IMR-90 (cell line): ENCODE measurements at regions not wholly inside any gene's neighbourhood (a gene's known extent, or its start where the extent isn't known, plus 50 kb on each side); places are given as distances from the start of the nearest gene placed in this dataset.

Experiments
- ATAC-seq: fragments of 200-7000 bp; cut with Tn5 transposase; 2 replicates; pipeline ENCODE4 v1.9.1; 2020; ENCODE audit warnings: low read depth, mild to moderate bottlenecking, moderate library complexity
- BruUV-seq: library from RNA; stranded (reverse); fragments of 400-500 nt; replicated peaks from 2 replicates; lab custom pipeline; 2021; lab: Mats Ljungman, UMichigan
- CTCF ChIA-PET: fragments of 300-600 bp; formaldehyde crosslinking; extraction: SDS; loops from one replicate; lab custom pipeline; 2021; ENCODE audit warnings: antibody characterized with exemption; lab: Yijun Ruan, JAX
- POLR2A ChIA-PET: fragments of 300-600 bp; sonication (Branson Sonifier 250); formaldehyde crosslinking; loops from one replicate; lab custom pipeline; 2022; ENCODE audit warnings: antibody characterized with exemption; ENCODE audit not compliant: unreplicated experiment; lab: Charles Lee
- DNase-seq: peaks from one replicate; pipeline ENCODE4 v3.0.0; 2013
- H2AFZ ChIP-seq: replicated peaks from 2 replicates; pipeline ENCODE3; 2013; ENCODE audit warnings: low read length, mild to moderate bottlenecking; ENCODE audit not compliant: poor library complexity
- H2AK5ac ChIP-seq: 2 replicates; pipeline ENCODE4 v1.6.1; 2013; ENCODE audit warnings: low read depth, low read length, inconsistent platforms
- H2AK9ac ChIP-seq: replicated peaks from 2 replicates; pipeline ENCODE3; 2013; ENCODE audit warnings: mild to moderate bottlenecking, low read depth, low read length, moderate library complexity; ENCODE audit not compliant: poor library complexity
- H2BK120ac ChIP-seq: 2 replicates; pipeline ENCODE4 v1.6.1; 2013; ENCODE audit warnings: low read depth, low read length, inconsistent platforms
- H2BK15ac ChIP-seq: 3 replicates; pipeline ENCODE4 v1.6.1; 2013; ENCODE audit warnings: low read depth, low read length, inconsistent platforms
- H2BK20ac ChIP-seq: 2 replicates; pipeline ENCODE4 v1.6.1; 2013; ENCODE audit warnings: low read depth, mild to moderate bottlenecking, inconsistent platforms, low read length, moderate library complexity
- H2BK5ac ChIP-seq: 2 replicates; pipeline ENCODE4 v1.6.1; 2013; ENCODE audit warnings: mild to moderate bottlenecking, low read depth, low read length, inconsistent platforms; ENCODE audit not compliant: poor library complexity, severe bottlenecking
- H3K14ac ChIP-seq: replicated peaks from 2 replicates; pipeline ENCODE4 v1.6.1; 2013; ENCODE audit warnings: low read depth, low read length, inconsistent platforms
- H3K18ac ChIP-seq: 2 replicates; pipeline ENCODE4 v1.6.1; 2013; ENCODE audit warnings: low read depth, low read length, control low read depth
- H3K23ac ChIP-seq: 2 replicates; pipeline ENCODE4 v1.6.1; 2013; ENCODE audit warnings: low read depth, low read length, inconsistent platforms
- H3K27ac ChIP-seq: 2 replicates; pipeline ENCODE4 v1.5.1; 2013; ENCODE audit warnings: mild to moderate bottlenecking, control low read depth, low read length; ENCODE audit not compliant: insufficient read depth
- H3K27me3 ChIP-seq: 2 replicates; pipeline ENCODE4 v1.6.1; 2013; ENCODE audit warnings: low read length; ENCODE audit not compliant: control insufficient read depth, insufficient read depth
- H3K36me3 ChIP-seq: 2 replicates; pipeline ENCODE4 v1.6.1; 2013; ENCODE audit warnings: low read length, mixed read lengths; ENCODE audit not compliant: control insufficient read depth, insufficient read depth
- H3K4ac ChIP-seq: 2 replicates; pipeline ENCODE4 v1.6.1; 2013; ENCODE audit warnings: low read depth, low read length, inconsistent platforms
- H3K4me1 ChIP-seq: 2 replicates; pipeline ENCODE4 v1.6.1; 2013; ENCODE audit warnings: low read length, mixed read lengths; ENCODE audit not compliant: control insufficient read depth, insufficient read depth
- H3K4me2 ChIP-seq: 2 replicates; pipeline ENCODE4 v1.6.1; 2013; ENCODE audit warnings: low read depth, mild to moderate bottlenecking, control low read depth, low read length, moderate library complexity
- H3K4me3 ChIP-seq: 2 replicates; pipeline ENCODE4 v1.5.1; 2013; ENCODE audit warnings: low read depth, mild to moderate bottlenecking, control low read depth, low read length, moderate library complexity; ENCODE audit not compliant: insufficient read depth
- H3K56ac ChIP-seq: 2 replicates; pipeline ENCODE4 v1.6.1; 2013; ENCODE audit warnings: low read length, inconsistent platforms; ENCODE audit not compliant: insufficient read depth; ENCODE audit errors: extremely low read depth
- H3K79me1 ChIP-seq, 2 experiments: 2 replicates each; pipeline ENCODE4 v1.6.1; 2013; ENCODE audit warnings: low read length in 2 of 2, inconsistent platforms in 1 of 2, low read depth in 1 of 2
- H3K9ac ChIP-seq: 2 replicates; pipeline ENCODE4 v1.6.1; 2013; ENCODE audit warnings: low read depth, low read length, control low read depth
- H3K9me1 ChIP-seq: 2 replicates; pipeline ENCODE4 v1.6.1; 2013; ENCODE audit warnings: low read length, inconsistent platforms; ENCODE audit not compliant: insufficient read depth
- H3K9me3 ChIP-seq: 2 replicates; pipeline ENCODE4 v1.6.1; 2013; ENCODE audit warnings: low read length; ENCODE audit not compliant: control insufficient read depth, insufficient read depth
- H4K20me1 ChIP-seq: 2 replicates; pipeline ENCODE4 v1.6.1; 2013; ENCODE audit warnings: low read length, inconsistent platforms; ENCODE audit not compliant: insufficient read depth
- H4K5ac ChIP-seq: 2 replicates; pipeline ENCODE4 v1.6.1; 2013; ENCODE audit warnings: mild to moderate bottlenecking, low read depth, low read length, control low read depth
- H4K8ac ChIP-seq, 2 experiments: 2 replicates each; pipeline ENCODE4 v1.6.1; 2013; ENCODE audit warnings: low read depth in 2 of 2, low read length in 2 of 2, control low read depth in 1 of 2, inconsistent platforms in 1 of 2
- H4K91ac ChIP-seq: 2 replicates; pipeline ENCODE4 v1.6.1; 2013; ENCODE audit warnings: low read depth, low read length, inconsistent platforms; ENCODE audit not compliant: insufficient read depth
- BHLHE40 ChIP-seq: fragments of 150-350 bp; IDR thresholded peaks from 2 replicates; pipeline ENCODE4 v1.6.1; 2016; ENCODE audit warnings: mild to moderate bottlenecking, low read depth, low read length
- CEBPB ChIP-seq: IDR thresholded peaks from 2 replicates; pipeline ENCODE4 v1.6.1; 2012; ENCODE audit warnings: low read depth, low read length, improper control_type of control experiment
- CHD1 ChIP-seq: IDR thresholded peaks from 2 replicates; pipeline ENCODE4 v1.6.1; 2012; ENCODE audit warnings: low read depth, low read length, improper control_type of control experiment
- FOS ChIP-seq: fragments of 150-350 bp; IDR thresholded peaks from 2 replicates; pipeline ENCODE4 v1.6.1; 2016; ENCODE audit warnings: low read depth, low read length
- MXI1 ChIP-seq: IDR thresholded peaks from 2 replicates; pipeline ENCODE4 v1.6.1; 2012; ENCODE audit warnings: low read depth, mild to moderate bottlenecking, low read length, moderate library complexity, borderline replicate concordance
- RAD21 ChIP-seq: IDR thresholded peaks from 2 replicates; pipeline ENCODE4 v1.6.1; 2012; ENCODE audit warnings: low read length, improper control_type of control experiment
- RCOR1 ChIP-seq: IDR thresholded peaks from 2 replicates; pipeline ENCODE4 v1.6.1; 2012; ENCODE audit warnings: mild to moderate bottlenecking, low read length, improper control_type of control experiment; ENCODE audit not compliant: insufficient replicate concordance
- RFX5 ChIP-seq: IDR thresholded peaks from 2 replicates; pipeline ENCODE4 v1.8.0; 2012; ENCODE audit warnings: low read depth, mild to moderate bottlenecking, low read length, moderate library complexity
- WGBS, 2 experiments: methylation state at CpG; one replicate each; pipeline versions ENCODE4 v1.1.5 to v1.1.7; 2013; ENCODE audit warnings: missing lambda C conversion rate in 2 of 2; ENCODE audit not compliant: insufficient read length in 1 of 2; ENCODE audit errors: extremely low coverage in 2 of 2; 5-methylcytosine and 5-hydroxymethylcytosine counted together
- dilution Hi-C: fragments of 300-500 bp; cut with HindIII; formaldehyde crosslinking; loops from one replicate; pipeline ENCODE4 v1.14.3; 2018; ENCODE audit warnings: low sequenced_read_pairs; ENCODE audit not compliant: unreplicated experiment
- in situ Hi-C: fragments of 300-500 bp; cut with MboI; formaldehyde crosslinking; loops from 3 replicates; pipeline ENCODE4 v1.14.3; 2019; ENCODE audit warnings: low sequenced_read_pairs, inconsistent platforms, mixed read lengths
- intact Hi-C: fragments of 100-400 bp; cut with micrococcal nuclease; formaldehyde crosslinking; loops from 2 replicates; pipeline ENCODE4 v1.10.0; 2022
- TF ChIP-seq, protein P1 (sequence below): fragments of 150-350 bp; IDR thresholded peaks from 2 replicates; pipeline ENCODE4 v1.6.1; 2016; ENCODE audit warnings: low read depth, mild to moderate bottlenecking, low read length, moderate library complexity, borderline replicate concordance
- TF ChIP-seq, protein P2 (sequence below): conservative IDR thresholded peaks from 2 replicates; pipeline ENCODE4 v1.5.1; 2012; ENCODE audit warnings: mild to moderate bottlenecking, low read depth, low read length, improper control_type of control experiment
- TF ChIP-seq, protein P3 (sequence below): fragments of 150-350 bp; IDR thresholded peaks from 2 replicates; pipeline ENCODE4 v1.6.1; 2017; ENCODE audit warnings: mild to moderate bottlenecking, antibody characterized with exemption, low read length, low read depth

DNA sequence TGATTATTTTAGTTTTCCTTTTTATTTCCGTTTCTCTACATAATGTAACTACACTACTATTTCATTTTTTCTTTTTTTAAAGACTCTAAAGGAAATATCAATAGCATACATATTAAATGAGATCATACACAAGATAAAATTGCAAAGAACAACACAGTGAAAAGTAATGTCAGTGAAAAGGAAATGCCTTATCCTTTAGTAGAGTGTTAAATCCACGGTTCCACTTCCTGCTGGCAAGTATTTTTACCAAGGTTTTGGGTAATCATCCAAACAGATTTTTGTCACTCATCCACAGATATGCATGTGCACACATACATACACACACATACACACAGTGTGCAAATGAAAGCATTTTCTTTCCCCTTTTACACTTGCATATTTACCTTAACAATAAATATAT lies 548.9 kb downstream of the PPP4R3C start:
- Histone ChIP-seq H2BK120ac (no peak overlapping the region), H3K56ac (no peak overlapping the region), H3K23ac (no peak overlapping the region), H3K36me3 (no peaks in the 10 kb centered on the region), H2BK5ac (no peak overlapping the region), H4K8ac (no peak overlapping the region), H3K79me1 (no peaks in the 10 kb centered on the region), H3K27me3 (no peaks in the 10 kb centered on the region), H4K5ac (no peak overlapping the region), H2BK20ac (no peak overlapping the region), H2AK5ac (no peak overlapping the region), H3K9ac (no peak overlapping the region), H3K4ac (no peak overlapping the region), H2AFZ (no peak overlapping the region), H2BK15ac (no peak overlapping the region), H3K9me3 (peaks cover 4% of the 10 kb centered on the region; the same call in 1 of the 2 replicates), H3K4me1 (no peaks in the 10 kb centered on the region), H3K4me3 (no peak overlapping the region), H3K14ac (no peak overlapping the region), H4K91ac (no peak overlapping the region), H3K4me2 (no peak overlapping the region), H3K18ac (no peak overlapping the region), H3K9me1 (no peaks in the 10 kb centered on the region), H3K27ac (no peak overlapping the region), H4K20me1 (no peaks in the 10 kb centered on the region), H2AK9ac (no peak overlapping the region)
- no peak for DNase-seq
- TF ChIP-seq RFX5 = no peak
- TF ChIP-seq RCOR1 = no peak
- TF ChIP-seq, protein P1, sequence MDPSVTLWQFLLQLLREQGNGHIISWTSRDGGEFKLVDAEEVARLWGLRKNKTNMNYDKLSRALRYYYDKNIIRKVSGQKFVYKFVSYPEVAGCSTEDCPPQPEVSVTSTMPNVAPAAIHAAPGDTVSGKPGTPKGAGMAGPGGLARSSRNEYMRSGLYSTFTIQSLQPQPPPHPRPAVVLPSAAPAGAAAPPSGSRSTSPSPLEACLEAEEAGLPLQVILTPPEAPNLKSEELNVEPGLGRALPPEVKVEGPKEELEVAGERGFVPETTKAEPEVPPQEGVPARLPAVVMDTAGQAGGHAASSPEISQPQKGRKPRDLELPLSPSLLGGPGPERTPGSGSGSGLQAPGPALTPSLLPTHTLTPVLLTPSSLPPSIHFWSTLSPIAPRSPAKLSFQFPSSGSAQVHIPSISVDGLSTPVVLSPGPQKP = no peak
- TF ChIP-seq, protein P2, sequence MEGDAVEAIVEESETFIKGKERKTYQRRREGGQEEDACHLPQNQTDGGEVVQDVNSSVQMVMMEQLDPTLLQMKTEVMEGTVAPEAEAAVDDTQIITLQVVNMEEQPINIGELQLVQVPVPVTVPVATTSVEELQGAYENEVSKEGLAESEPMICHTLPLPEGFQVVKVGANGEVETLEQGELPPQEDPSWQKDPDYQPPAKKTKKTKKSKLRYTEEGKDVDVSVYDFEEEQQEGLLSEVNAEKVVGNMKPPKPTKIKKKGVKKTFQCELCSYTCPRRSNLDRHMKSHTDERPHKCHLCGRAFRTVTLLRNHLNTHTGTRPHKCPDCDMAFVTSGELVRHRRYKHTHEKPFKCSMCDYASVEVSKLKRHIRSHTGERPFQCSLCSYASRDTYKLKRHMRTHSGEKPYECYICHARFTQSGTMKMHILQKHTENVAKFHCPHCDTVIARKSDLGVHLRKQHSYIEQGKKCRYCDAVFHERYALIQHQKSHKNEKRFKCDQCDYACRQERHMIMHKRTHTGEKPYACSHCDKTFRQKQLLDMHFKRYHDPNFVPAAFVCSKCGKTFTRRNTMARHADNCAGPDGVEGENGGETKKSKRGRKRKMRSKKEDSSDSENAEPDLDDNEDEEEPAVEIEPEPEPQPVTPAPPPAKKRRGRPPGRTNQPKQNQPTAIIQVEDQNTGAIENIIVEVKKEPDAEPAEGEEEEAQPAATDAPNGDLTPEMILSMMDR = no peak
- no peak for TF ChIP-seq FOS
- no peak for TF ChIP-seq CEBPB
- TF ChIP-seq, protein P3, sequence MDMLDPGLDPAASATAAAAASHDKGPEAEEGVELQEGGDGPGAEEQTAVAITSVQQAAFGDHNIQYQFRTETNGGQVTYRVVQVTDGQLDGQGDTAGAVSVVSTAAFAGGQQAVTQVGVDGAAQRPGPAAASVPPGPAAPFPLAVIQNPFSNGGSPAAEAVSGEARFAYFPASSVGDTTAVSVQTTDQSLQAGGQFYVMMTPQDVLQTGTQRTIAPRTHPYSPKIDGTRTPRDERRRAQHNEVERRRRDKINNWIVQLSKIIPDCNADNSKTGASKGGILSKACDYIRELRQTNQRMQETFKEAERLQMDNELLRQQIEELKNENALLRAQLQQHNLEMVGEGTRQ = no peak
- TF ChIP-seq RAD21 = no peak
- no peak for TF ChIP-seq BHLHE40
- no peak for TF ChIP-seq MXI1
- TF ChIP-seq CHD1 = no peak
- ATAC-seq = no peak
- BruUV-seq = no TSS peak
- in situ Hi-C loops = no loop called here
- CTCF ChIA-PET = no interaction called here
- dilution Hi-C loops = no loop called here
- WGBS, 2 experiments = no CpG with 5 or more reads among the region's 2 CpGs
- intact Hi-C loops = no loop called here
- POLR2A ChIA-PET = no interaction called here
